Hematopoietic multipotent progenitor cell treated with erythropoietin and hydrocortisone succinate and interleukin-3 and kit ligand, for 8 days (in vitro differentiated cells): ENCODE measurements at regions not wholly inside any gene's neighbourhood (a gene's known extent, or its start where the extent isn't known, plus 50 kb on each side); places are given as distances from the start of the nearest gene placed in this dataset.

Experiments used
- DNase-seq: peaks from one replicate; pipeline ENCODE4 v3.0.0-alpha.2; 2015

- DNase-seq = no peak
Measured at GRCh38 chr4:180101348-180102083, 2141.7 kb upstream of the TENM3 start.

GRCh38 chr4:180103794-180104193 is 2139.4 kb upstream of the TENM3 start:
- DNase-seq = no peak

- DNase-seq = no peak
Measured at GRCh38 chr4:180105362-180105761, 2137.8 kb upstream of the TENM3 start.

- DNase-seq = no peak
Measured at GRCh38 chr4:180106122-180106521, 2137.1 kb upstream of the TENM3 start.

- DNase-seq = no peak
Measured at GRCh38 chr4:180106997-180107396, 2136.2 kb upstream of the TENM3 start.

- no peak for DNase-seq
Measured at GRCh38 chr4:180116840-180117239, 2126.4 kb upstream of the TENM3 start.

DNA sequence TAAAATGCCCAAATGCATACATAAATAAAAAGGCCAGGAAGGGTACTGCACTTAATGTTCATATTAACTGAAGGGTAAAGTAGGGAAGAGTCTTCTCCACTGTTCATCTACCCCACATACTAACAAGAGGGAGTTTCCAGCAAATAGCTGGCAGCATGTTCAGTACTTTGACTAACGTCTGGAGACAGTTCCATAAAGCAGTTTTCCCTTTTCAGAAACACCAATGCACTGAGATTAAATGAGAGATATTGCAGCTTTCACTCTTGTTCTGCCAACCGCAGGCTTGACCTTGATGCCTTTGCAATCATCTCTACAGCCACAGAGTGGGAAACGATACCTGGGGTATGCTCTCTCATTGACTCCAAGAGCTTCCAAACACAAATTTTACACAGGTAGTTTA is 2123.1 kb upstream of the TENM3 start:
- no peak for DNase-seq

- no peak for DNase-seq
Measured at GRCh38 chr4:180134091-180134866, 2108.9 kb upstream of the TENM3 start.

GRCh38 chr4:180141734-180142133 is 2101.5 kb upstream of the TENM3 start:
- DNase-seq = no peak

DNA sequence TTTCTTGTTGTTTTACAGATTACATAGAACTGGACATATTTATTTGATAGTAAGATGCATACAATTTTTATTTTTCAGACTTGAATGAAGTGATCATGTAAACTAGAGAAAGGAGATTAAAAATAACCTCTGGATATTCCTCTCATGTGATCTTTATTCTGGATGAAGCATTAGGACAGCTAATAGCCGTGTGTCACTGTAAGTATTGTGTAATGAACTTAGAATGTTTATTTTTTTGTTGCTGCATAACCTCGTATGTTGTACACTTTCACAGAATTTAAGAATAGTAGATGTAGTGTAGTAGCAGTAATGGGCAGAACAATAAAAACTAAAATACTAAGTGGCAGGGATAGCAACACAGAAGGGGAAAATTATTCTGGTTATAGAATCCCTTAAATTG is 2094.5 kb upstream of the TENM3 start:
- DNase-seq = no peak

GRCh38 chr4:180150818-180151217 is 2092.4 kb upstream of the TENM3 start:
- no peak for DNase-seq

DNA sequence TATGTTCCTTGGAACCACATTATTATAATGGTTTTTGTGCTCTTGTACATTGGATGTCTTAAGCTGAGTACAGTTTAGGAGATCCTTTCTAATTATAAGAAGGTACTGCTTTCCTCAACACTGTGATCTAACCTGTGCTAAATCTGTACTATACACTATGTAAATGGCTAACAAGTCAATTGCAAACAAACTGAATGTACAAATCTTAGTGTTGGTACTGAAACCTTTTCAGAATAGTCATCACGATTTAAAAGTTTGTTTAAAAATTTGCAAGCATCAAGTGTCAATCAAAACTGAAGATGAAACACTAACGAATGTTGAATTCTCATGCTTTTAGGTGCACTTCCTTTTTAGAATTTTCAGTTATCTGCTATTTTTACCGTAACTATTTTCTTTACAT is 2090.4 kb upstream of the TENM3 start:
- no peak for DNase-seq

DNA sequence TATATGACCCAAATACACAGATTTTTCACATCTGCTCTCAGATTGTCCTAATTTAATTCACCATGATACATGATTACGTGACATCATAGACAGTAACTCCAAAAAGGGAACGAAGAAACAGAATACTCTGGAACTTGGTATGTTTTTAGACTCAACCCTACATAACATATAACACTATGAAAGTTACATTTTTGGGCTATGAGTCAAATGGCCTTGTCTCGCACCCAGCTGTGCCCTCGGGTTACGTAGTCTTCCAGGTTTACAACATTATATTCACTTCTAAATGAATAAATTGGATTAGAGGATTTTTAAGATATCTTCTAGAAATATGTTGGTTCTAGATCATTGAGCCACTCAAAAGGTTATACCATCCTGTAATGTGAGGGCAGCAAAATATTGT is 2089.6 kb upstream of the TENM3 start:
- DNase-seq = no peak

GRCh38 chr4:180156684-180157083 is 2086.5 kb upstream of the TENM3 start:
- no peak for DNase-seq

- DNase-seq = no peak
Measured at GRCh38 chr4:180160195-180160983, 2082.8 kb upstream of the TENM3 start.

GRCh38 chr4:180164799-180165198 is 2078.4 kb upstream of the TENM3 start:
- DNase-seq = no peak

DNA sequence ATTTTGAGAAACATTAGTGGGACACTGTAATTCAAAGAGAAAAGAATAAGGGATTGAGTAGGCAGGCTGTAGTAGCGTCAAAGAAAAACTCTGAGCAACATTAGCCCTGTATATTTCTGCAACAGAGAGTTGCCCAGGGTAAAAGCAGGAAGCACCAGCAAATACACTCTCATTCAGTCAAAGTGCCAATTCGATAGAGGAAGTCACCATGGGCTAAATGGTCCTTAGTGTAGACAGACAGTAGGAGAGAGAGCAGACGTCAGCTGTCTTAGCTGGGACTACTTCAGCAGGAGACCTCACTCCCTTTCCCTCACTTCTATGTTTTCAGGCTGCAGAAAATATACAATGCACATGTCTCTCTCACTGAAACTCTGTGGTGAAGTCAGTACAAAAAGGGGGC is 2073.8 kb upstream of the TENM3 start:
- DNase-seq = no peak

DNA sequence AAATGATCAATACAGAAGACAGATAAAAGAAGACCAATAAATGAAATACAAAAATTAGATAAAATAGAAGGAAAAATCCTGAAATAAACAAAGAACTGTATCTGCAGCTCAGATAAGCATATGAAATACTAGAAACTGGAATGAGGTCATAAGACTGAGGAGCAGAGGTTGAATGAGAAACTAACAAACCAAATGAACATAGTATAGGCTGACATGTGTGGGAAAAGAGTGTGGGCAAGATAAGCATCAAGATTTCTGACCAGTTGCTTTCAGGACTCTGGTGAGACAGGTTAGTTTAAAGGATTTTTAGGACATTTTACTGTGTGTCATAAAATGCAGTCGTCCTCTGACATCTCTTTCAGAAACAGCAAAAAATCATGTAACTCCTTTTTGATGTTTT is 2073.2 kb upstream of the TENM3 start:
- DNase-seq = no peak

DNA sequence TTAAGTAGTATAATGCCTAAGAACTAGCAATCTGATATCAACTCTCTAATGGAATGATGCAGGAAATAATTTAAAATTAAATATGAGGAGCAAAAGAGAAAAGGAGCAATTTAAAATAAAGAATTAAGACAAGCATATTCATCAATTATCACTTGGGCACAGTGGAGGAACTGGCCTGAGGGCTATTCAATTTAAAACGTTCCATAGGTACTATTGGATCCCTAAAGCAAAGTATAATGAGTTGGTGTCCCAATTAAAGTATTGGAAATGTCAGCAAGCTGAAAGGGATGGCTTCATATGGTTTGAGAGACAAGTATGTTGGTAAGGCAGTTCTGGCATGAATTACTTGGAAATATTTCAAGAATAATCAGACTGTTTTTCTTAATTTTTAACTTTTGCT is 2064.1 kb upstream of the TENM3 start:
- DNase-seq = no peak

DNA sequence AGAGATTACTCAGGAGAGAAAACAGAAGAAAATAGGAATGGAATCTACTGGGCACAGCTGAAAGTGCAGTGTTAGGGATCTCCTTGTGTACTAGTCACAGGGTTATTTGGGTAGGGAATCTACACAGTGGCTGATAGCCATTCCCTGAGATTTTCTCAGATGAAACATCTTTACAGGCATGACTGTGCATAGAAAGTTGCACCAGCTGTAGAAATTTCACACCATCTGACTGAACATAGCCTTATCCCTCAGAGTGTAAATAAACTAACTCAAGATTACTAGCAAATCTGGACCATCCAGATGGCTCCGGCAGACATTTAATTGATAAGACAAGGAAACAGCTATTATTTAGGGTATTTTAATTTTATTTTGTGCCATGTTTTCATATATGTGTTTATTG is 2053.5 kb upstream of the TENM3 start:
- no peak for DNase-seq

DNA sequence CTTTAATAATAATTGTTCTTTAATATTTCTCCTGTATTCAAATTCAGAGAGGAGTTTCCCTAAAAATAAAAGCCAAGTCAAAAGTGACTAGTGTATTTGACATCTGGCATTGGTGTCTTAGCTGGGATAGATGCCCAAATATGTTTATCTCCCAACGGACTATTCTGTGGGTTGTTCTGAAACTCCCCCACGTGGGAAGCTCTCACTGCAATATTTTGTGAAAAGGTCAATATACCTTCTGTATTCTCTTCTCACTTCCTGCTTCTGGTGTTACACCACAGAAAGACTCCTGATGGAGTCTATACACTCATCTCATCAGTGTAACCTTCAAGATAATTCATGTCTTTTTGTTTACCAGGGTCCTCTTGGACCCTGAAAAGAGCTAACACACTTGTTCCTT is 2052.8 kb upstream of the TENM3 start:
- DNase-seq = no peak

DNA sequence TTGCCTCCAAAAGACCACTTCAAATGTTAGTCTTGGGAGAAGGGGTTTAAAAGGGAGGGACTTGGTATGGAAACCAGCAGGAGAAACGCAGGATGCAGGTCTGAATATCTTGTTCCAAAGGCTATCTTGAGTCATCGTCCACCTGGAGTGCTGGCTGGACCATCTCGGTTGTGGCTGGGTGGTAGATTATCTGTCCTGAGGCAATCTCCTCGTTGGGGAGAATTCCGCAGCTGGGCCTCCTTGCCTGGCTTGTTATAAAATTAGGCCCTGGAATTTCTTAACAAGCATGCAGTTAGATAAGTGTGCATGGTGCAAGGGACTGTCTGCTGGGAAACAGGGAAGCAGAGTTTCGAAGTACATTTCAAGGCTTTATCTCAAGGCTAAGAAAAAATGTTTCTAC is 2045.7 kb upstream of the TENM3 start:
- DNase-seq = no peak

GRCh38 chr4:180203349-180203748 is 2039.9 kb upstream of the TENM3 start:
- DNase-seq = no peak

DNA sequence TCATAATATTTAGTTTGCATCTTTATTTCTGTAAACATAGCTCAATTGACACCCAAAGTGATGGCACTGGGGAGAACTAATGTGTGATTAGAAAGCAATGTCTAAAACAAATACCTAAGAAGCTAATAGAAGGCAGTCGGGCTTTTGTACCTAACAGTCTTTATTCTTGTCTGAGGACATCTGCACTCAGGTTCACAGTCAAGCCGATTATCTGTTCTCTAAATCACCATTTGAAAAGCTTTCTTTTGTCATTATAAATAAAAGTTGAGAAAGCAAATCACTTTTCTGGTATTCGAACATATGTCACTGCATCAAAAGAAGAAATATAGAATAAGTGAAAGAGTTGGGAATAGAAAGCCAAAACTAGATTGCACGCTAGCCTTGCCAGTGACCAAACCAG is 2037.9 kb upstream of the TENM3 start:
- no peak for DNase-seq
